NB4 (cell line): ENCODE measurements at regions not wholly inside any gene's neighbourhood (a gene's known extent, or its start where the extent isn't known, plus 50 kb on each side); places are given as distances from the start of the nearest gene placed in this dataset.

Experiments
- CTCF ChIP-seq: IDR thresholded peaks from one replicate; pipeline ENCODE4 v1.5.1; 2012; ENCODE audit warnings: low read depth, low read length
- MAX ChIP-seq: IDR thresholded peaks from 2 replicates; pipeline ENCODE4 v1.6.1; 2011; ENCODE audit warnings: low read depth, low read length
- MYC ChIP-seq: IDR thresholded peaks from 2 replicates; pipeline ENCODE4 v1.6.1; 2011; ENCODE audit warnings: low read depth, low read length

GRCh38 chr5:118354797-118355196 is 633.5 kb downstream of the DTWD2 start:
- TF ChIP-seq CTCF (no peak), MYC (no peak), MAX (no peak)
